ENCODE measurements at regions not wholly inside any gene's neighbourhood (a gene's known extent, or its start where the extent isn't known, plus 50 kb on each side); places are given as distances from the start of the nearest gene placed in this dataset.

GRCh38 chr20:52348434-52348833 lies 156.9 kb upstream of the ZFP64 start:
- Histone ChIP-seq H3K27me3 (replicated peaks in 1 of 4; ENCODE audit: control insufficient read depth in 3 of 4, extremely low read depth in 1 of 4, insufficient read depth in 3 of 4, low read length in 3 of 4) (no peaks in the 10 kb centered on the region), H2AK5ac (ENCODE audit: low read depth, low read length) (no peak overlapping the region), H2BK12ac (ENCODE audit: low read depth, low read length) (no peak overlapping the region), H2BK5ac (ENCODE audit: low read depth, low read length) (no peak overlapping the region), H3K18ac (ENCODE audit: extremely low read depth, low read length) (no peak overlapping the region), H3K4me2 (ENCODE audit: insufficient read depth in 1 of 2, low read depth in 2 of 2, low read length in 2 of 2) (no peak overlapping the region), H4K5ac (ENCODE audit: insufficient read length, low read depth, low read length) (no peak overlapping the region), H3K79me1 (ENCODE audit: low read depth, low read length) (no peaks in the 10 kb centered on the region), H3K9me3 (ENCODE audit: insufficient read depth in 2 of 2, low read depth in 1 of 2, low read length in 1 of 2) (no peaks in the 10 kb centered on the region), H3K4me1 (replicated peaks in 1 of 4; ENCODE audit: control insufficient read depth in 3 of 4, insufficient read depth in 4 of 4, low read length in 3 of 4) (no peaks in the 10 kb centered on the region), H2BK120ac (replicated peaks; ENCODE audit: low read depth, low read length) (no peak overlapping the region), H3K27ac (ENCODE audit: low read depth, low read length) (no peak overlapping the region), H3K9ac (replicated peaks in 1 of 4; ENCODE audit: extremely low read depth in 1 of 4, low read depth in 3 of 4, low read length in 3 of 4) (no peak overlapping the region), H4K20me1 (replicated peaks in 1 of 2; ENCODE audit: control insufficient read depth in 1 of 2, insufficient read depth in 2 of 2, low read length in 2 of 2) (no peaks in the 10 kb centered on the region), H3K36me3 (ENCODE audit: control insufficient read depth in 2 of 4, insufficient read depth in 4 of 4, low read length in 3 of 4) (no peaks in the 10 kb centered on the region), H3K4me3 (ENCODE audit: extremely low read depth in 1 of 4, insufficient read depth in 2 of 4, low read depth in 3 of 4, low read length in 4 of 4) (no peak overlapping the region), H4K91ac (replicated peaks; ENCODE audit: insufficient read length, low read length) (no peak overlapping the region), H3K4ac (replicated peaks; ENCODE audit: insufficient read length, low read depth, low read length) (no peak overlapping the region), H3K23me2 (ENCODE audit: low read depth, low read length) (no peaks in the 10 kb centered on the region), H3K56ac (replicated peaks; ENCODE audit: insufficient read length, low read depth, low read length) (no peak overlapping the region), H2BK15ac (ENCODE audit: low read length) (no peak overlapping the region), H2BK20ac (ENCODE audit: low read length) (no peak overlapping the region), H3K79me2 (ENCODE audit: control insufficient read depth in 1 of 2, insufficient read depth in 2 of 2, low read length in 2 of 2) (no peaks in the 10 kb centered on the region), H2AFZ (ENCODE audit: low read length) (no peak overlapping the region), H3K14ac (ENCODE audit: insufficient read length) (no peak overlapping the region), H3K23ac (ENCODE audit: insufficient read length) (no peak overlapping the region), H4K8ac (ENCODE audit: extremely low read depth, insufficient read depth, low read length) (no peak overlapping the region)
- ChIA-PET CTCF (ENCODE audit: partially characterized antibody) (no interaction called here), POLR2A (ENCODE audit: partially characterized antibody) (no interaction called here)
- DNase-seq (ENCODE audit: low read depth in 1 of 2, low spot score in 2 of 2): no peak
- no peak for FAIRE-seq
- 91% methylated on average over 2 of the region's 2 CpGs; no CpG with 5 or more reads in 1 of the 2 experiments for WGBS, 2 experiments (ENCODE audit: extremely low coverage in 1 of 2, insufficient coverage in 1 of 2, insufficient read length in 1 of 2, insufficient replicate concordance in 2 of 2, low coverage in 1 of 2, low lambda C conversion rate in 2 of 2, missing lambda C conversion rate in 1 of 2)
- no peak for TF ChIP-seq BACH1 (IDR thresholded peaks at IDR 0.05; ENCODE audit: low read length)

All from H1 (cell line).